Esophagus squamous epithelium (tissue), 4 donors: ENCODE measurements at regions not wholly inside any gene's neighbourhood (a gene's known extent, or its start where the extent isn't known, plus 50 kb on each side); places are given as distances from the start of the nearest gene placed in this dataset.

Source experiments
- CTCF ChIP-seq, 6 experiments: fragments of 450-650 bp in 4 of 6; fragments of 200-600 bp in 2 of 6; sonication (generic) in 2 of 6; IDR thresholded peaks; one replicate each; pipeline ENCODE4 v1.5.1; 2016 to 2019; ENCODE audit warnings: antibody characterized with exemption in 6 of 6, mild to moderate bottlenecking in 4 of 6, moderate library complexity in 4 of 6
- POLR2A ChIP-seq, 4 donors: fragments of 450-650 bp; IDR thresholded peaks; one replicate each; pipeline ENCODE4 v1.6.1; 2017; ENCODE audit warnings: antibody characterized with exemption in 4 of 4, mild to moderate bottlenecking in 4 of 4, moderate library complexity in 3 of 4

- TF ChIP-seq CTCF (IDR thresholded peaks at IDR 0.05), result no peak
- no peak for TF ChIP-seq POLR2A (IDR thresholded peaks at IDR 0.05)
Measured at GRCh38 chr2:134154246-134154645, 99.6 kb upstream of the MGAT5 start.
